ENCODE measurements at regions not wholly inside any gene's neighbourhood (a gene's known extent, or its start where the extent isn't known, plus 50 kb on each side); places are given as distances from the start of the nearest gene placed in this dataset.

- H3K9ac ChIP-seq (ENCODE audit: insufficient read depth in 1 of 2, low read depth in 2 of 2, low read length in 2 of 2): no peak overlapping the region
- BruUV-seq (replicated peaks): no TSS peak
- DNase-seq (ENCODE audit: extremely low read depth in 1 of 4, low spot score in 3 of 4) (no peak), FAIRE-seq (no peak), ATAC-seq (no peak)
- H3K79me2 ChIP-seq (ENCODE audit: control insufficient read depth, insufficient read depth, low read length): no peaks in the 10 kb centered on the region
- no peaks in the 10 kb centered on the region for H4K20me1 ChIP-seq (replicated peaks; ENCODE audit: control insufficient read depth, insufficient read depth, low read length)
- no peaks in the 10 kb centered on the region for H3K4me1 ChIP-seq (replicated peaks in 1 of 2; ENCODE audit: control insufficient read depth in 2 of 2, insufficient read depth in 2 of 2, low read length in 2 of 2)
- CTCF ChIA-PET (ENCODE audit: low intra/inter-chr PET ratio): no interaction called here
- H3K4me3 ChIP-seq: no peak overlapping the region
- no peaks in the 10 kb centered on the region for H3K36me3 ChIP-seq (ENCODE audit: control insufficient read depth, insufficient read depth, low read length)
- POLR2A ChIA-PET: no interaction called here
- intact Hi-C loops (cut with micrococcal nuclease): no loop called here
- H3K4me2 ChIP-seq (ENCODE audit: insufficient read depth, low read length): no peak overlapping the region
- no peak overlapping the region for H3K27ac ChIP-seq (ENCODE audit: extremely low read depth, low read depth, low read length)
- H3K9me1 ChIP-seq (ENCODE audit: control insufficient read depth, insufficient read depth, low read length): no peaks in the 10 kb centered on the region
- H3K9me3 ChIP-seq (replicated peaks; ENCODE audit: control insufficient read depth, insufficient read depth, low read depth, low read length): no peaks in the 10 kb centered on the region
- no peak overlapping the region for H2AFZ ChIP-seq (ENCODE audit: low read depth, low read length)
- no peaks in the 10 kb centered on the region for H3K27me3 ChIP-seq (ENCODE audit: control insufficient read depth in 2 of 2, insufficient read depth in 2 of 2, low read length in 2 of 2)
- WGBS (ENCODE audit: insufficient coverage, low coverage, missing lambda C conversion rate): 2% methylated on average over 3 of the region's 3 CpGs
- in situ Hi-C loops (cut with MboI): no loop called here
- TF ChIP-seq E4F1 (CRISPR knock-in tag; IDR thresholded peaks at IDR 0.05; ENCODE audit: borderline replicate concordance): no peak
- TF ChIP-seq USF1 (CRISPR knock-in tag; IDR thresholded peaks at IDR 0.05): no peak
- TF ChIP-seq HINFP (tag; conservative IDR thresholded peaks at IDR 0.05; ENCODE audit: low read depth): no peak
- no peak for TF ChIP-seq GTF3C2 (IDR thresholded peaks at IDR 0.05; ENCODE audit: borderline replicate concordance, extremely low read depth, insufficient read length)
- TF ChIP-seq CBX1 (IDR thresholded peaks at IDR 0.05; ENCODE audit: low read depth): no peak
- no peak for TF ChIP-seq SIN3B (IDR thresholded peaks at IDR 0.05; ENCODE audit: low read depth)
- no peak for TF ChIP-seq ATF1 (CRISPR knock-in tag; IDR thresholded peaks at IDR 0.05)
- no peak for TF ChIP-seq ATF1 (tag; IDR thresholded peaks at IDR 0.05)
- TF ChIP-seq TEAD2 (tag; IDR thresholded peaks at IDR 0.05): no peak
- TF ChIP-seq ZZZ3 (IDR thresholded peaks at IDR 0.05): no peak
- TF ChIP-seq KAT2B (IDR thresholded peaks at IDR 0.05; ENCODE audit: low read depth, low read length): no peak
- no peak for TF ChIP-seq ZBTB1 (CRISPR knock-in tag; IDR thresholded peaks at IDR 0.05; ENCODE audit: borderline replicate concordance, low read depth)
Observed at GRCh38 chr16:60150907-60151306, 1416.8 kb upstream of the GOT2 start.
